NOMO-1 (cell line): ENCODE measurements at regions not wholly inside any gene's neighbourhood (a gene's known extent, or its start where the extent isn't known, plus 50 kb on each side); places are given as distances from the start of the nearest gene placed in this dataset.

Experiments
- DNase-seq, 2 experiments: peaks; one replicate each; lab custom pipeline; 2025; ENCODE audit not compliant: unreplicated experiment in 2 of 2; lab: John Stamatoyannopoulos, UW

DNA sequence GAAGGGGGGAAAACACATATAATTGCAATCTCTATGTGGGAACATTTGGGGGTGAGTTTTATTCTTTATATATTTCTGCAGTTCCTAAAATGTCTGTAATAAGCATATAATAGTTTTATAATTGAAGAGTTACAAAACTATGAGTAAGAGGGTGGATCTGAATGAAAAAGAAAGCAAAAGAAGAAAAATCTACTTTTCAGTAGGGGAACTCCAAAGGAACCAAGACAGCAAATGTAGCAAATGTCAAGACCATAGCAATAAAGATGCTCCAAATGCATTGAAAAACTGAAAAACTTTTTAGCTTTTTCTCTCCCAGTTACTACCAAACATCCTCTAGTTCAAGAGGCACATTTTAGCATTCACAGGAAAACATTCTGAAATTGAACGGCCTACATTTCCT is 434.8 kb downstream of the LMO4 start:
- no peak for DNase-seq

- no peak for DNase-seq
These were observed 436.5 kb downstream of the LMO4 start for GRCh38 chr1:87765057-87765680.

DNA sequence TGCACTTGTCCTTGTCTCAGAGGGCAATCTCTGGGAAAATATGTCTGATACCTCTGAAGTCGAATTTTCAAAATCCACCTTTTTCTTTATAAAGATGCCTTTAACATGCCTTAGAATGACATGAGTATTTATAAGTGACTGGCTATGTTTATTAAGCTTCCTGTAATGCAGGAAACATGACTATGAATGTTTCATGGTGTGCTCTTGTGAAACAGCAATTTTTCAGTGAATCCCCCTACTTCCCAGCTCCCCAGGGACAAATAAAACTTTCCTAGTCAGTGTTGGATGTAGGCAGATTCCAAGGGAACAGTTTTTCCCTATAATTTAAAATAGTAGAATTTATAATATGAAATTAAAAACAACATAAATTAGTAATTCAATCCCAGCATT is 437.0 kb downstream of the LMO4 start:
- DNase-seq: no peak

- DNase-seq: no peak
These were observed 438.1 kb downstream of the LMO4 start for GRCh38 chr1:87766737-87767136.

DNA sequence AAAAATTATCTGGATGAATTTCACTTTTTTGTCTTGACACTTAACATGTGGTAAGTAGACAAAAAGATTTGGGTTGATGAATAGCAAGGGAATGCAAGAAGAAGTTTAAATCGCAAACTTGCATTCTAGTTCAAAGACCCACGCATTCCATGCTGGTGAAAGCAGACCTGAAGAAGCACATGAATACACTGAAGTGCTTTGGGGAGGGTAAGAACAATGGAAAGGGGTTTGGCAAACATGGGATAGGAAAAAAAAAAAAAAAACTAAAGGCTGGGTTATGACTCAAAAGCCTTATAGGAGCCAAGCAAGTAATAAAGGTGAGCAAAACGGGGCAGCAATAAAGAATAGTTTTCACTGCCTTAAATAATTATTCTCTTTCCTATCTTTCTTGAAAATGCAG is 450.2 kb downstream of the LMO4 start:
- DNase-seq: no peak

GRCh38 chr1:87781554-87781953 is 452.9 kb downstream of the LMO4 start:
- no peak for DNase-seq

DNA sequence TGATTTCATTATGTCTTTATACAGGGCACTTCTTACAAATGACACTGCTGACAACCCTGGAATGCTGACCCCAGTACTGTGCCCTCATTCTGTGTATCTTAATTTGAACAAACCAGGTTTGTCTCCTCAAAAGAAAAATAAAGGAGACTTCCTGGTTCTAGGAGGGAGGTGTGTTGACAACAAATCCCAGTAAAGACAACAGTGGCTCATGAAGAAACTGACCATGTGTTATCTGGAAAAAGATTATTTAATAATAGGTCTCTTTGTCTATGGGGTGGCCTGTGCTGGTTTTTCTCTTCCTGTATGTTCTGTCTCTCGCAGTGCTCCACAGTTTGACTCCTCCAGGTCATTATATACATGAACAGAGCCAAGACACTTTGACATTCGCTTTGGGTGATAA is 454.6 kb downstream of the LMO4 start:
- no peak for DNase-seq

GRCh38 chr1:87785386-87785785 is 456.7 kb downstream of the LMO4 start:
- DNase-seq: peak; percentile 7 to 57

GRCh38 chr1:87786229-87786628 is 457.5 kb downstream of the LMO4 start:
- DNase-seq: no peak

- DNase-seq: no peak
These were observed 458.3 kb downstream of the LMO4 start for GRCh38 chr1:87786861-87787545.

DNA sequence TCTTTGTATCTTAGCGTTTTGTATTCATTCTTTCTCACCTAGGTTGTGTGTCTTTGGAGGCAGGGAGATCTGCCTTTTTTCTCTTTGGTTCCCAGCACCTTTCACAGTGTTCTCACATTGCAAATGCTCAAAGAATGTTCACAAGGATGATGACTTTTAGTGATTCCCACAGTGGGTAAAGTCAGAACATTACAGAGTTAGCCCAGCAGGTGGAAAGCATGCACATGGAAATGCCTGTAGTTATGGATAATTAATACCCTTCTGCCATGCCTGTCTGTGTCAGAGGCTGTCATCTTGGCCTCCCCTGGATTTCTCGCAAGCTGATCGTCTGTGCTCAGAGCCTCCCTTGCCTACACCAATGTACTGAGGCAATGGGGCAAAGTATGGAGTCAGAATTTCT is 458.9 kb downstream of the LMO4 start:
- DNase-seq: no peak

DNA sequence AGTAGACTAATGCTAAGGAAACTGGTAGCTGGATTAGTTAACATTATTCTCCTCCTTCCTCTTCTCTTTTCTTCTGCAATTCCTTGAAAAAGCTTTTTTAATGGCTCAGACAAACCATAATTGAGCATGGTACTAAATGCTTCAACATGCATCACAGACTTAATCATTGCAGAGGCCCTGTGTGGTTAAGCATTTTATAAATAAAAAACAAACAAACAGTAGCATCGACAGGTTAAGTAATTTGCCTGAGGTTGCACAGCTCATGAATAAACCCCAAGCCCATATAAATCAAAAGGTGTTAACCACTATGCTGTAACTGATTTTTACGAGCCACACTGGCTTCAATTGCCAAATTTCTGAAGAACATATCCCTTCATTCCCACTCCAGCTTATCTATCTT is 462.1 kb downstream of the LMO4 start:
- peak in 1 of 2 experiments; percentile 39 for DNase-seq

- DNase-seq: no peak
These were observed 463.5 kb downstream of the LMO4 start for GRCh38 chr1:87791931-87792740.

DNA sequence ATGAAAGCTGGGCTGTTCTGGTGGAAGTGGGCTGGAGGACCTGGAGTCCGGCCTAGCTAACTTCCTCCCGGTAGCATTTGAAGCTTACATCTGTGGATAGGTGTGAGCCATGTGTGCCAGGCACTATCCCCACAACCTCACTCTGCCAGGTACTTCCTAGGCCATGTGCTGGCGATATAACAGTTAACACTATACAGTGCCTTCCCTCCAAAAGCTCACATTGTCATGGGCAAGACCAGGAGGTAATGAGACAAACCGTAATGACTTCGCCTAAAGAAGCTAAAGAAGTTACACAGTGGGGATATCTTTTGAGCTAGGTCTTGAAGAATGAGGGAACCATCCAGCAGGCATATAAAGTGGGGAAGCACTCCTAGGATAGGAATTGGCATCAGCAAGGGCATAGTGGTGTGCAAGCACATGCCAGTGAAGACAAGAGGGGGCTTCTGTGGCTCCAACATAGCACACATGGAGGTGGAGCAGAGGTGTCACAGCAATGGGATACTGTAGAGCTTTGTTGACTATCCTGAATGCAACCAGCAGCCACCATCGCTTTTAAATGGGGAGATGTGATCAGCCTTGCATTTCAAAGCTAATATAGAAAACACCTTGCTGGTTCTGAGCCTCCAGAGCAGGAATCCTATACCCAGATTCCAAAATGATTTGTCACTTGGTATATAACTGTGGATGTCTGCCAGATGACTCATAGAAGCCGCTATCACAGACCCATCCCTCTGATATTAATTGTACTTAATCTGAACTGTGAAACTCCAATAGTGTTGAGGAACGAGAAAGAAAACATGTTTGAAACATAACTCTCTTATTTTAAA is 466.3 kb downstream of the LMO4 start:
- no peak for DNase-seq

DNA sequence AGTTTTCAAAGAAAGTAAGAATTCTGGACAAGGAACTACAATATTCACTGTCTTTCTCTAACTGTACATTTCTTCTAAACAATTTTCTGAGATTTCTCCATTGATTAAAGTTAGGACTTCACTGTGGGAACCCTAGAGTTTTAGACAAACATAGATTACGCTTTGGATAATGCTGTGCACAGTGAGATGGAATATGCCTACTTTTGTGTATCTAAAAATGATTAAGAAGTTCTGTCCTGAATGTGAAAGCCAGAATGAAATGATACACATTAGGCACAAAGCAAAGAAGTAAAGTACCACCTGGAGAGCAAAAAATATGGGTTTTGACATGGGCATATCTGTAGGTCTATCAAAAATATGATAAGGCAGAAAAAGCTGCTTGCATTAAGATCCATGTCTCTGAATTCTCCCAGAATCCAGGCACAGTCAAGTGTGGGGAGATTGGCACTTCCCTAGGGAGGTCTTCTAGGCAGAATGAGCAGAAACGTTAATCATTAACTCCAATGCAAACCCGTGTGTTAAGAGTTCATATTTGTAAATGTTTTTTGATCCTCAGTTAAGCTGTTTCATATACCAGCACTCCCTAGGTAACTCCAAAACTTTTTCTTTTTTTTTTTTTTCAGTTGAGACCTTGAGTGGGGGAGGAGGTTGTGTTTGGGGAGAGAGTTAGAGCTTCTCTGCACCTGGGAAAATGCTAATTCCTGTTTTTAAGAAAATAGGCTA is 467.1 kb downstream of the LMO4 start:
- DNase-seq: no peak

- no peak for DNase-seq
These were observed 467.8 kb downstream of the LMO4 start for GRCh38 chr1:87796471-87796901.

DNA sequence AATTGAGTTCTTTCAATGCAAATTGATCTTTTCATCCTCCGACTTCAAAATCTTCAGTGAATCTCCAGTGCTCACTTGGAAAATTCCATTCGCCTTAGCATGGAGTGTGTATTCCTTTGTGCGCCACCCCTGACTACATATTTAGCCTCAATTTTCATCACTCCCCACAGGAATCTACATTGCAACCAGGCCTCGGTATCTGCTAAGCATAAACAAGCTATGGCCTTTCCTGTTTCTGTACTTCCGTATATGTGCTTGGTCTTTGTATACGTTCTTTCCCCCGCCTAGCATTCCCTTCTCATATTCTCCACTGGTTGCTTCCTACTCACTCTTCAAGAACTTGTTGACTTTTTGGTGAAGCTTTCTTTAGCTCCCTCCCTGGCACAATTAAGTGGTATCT is 470.8 kb downstream of the LMO4 start:
- no peak for DNase-seq

GRCh38 chr1:87800006-87800405 is 471.3 kb downstream of the LMO4 start:
- no peak for DNase-seq

GRCh38 chr1:87803375-87803774 is 474.7 kb downstream of the LMO4 start:
- DNase-seq: no peak

DNA sequence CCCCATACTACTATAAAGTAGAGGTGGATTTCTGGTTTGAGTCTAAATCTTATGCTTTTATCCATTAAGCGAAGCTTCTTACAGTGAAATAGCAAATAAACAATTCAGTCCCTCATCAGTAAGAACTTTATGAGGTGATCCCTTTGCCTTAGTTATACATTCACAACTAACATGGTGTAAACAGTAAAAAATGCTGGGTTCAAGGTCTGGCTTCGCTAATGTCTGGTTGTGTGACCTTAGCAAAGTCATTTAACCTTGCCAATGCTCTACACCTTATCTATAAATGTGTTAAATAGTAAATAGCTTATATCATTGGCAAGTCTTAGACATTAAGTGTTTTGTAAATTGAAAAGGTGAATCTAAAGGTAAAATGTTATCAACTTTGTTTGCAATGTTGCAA is 475.4 kb downstream of the LMO4 start:
- DNase-seq: no peak
